ENCODE measurements at regions not wholly inside any gene's neighbourhood (a gene's known extent, or its start where the extent isn't known, plus 50 kb on each side); places are given as distances from the start of the nearest gene placed in this dataset.

GRCh38 chr1:54497338-54497737, 50.7 kb upstream of the ACOT11 start:
- intact Hi-C loops (cut with DNase I) = loop anchor here (10.0 kb wide), 1 partner anchor 423 kb away; no protein-coding TSS in a partner anchor

GRCh38 chr1:54495954-54496353, 52.1 kb upstream of the ACOT11 start:
- intact Hi-C loops (cut with DNase I) = loop anchor here (10.0 kb wide), 1 partner anchor 421 kb away; no protein-coding TSS in a partner anchor

More at GRCh38 chr1:54497338-54497737, 50.7 kb upstream of the ACOT11 start:
- DNase-seq = no peak

GRCh38 chr1:54493608-54494007, 54.4 kb upstream of the ACOT11 start:
- DNase-seq = no peak
- intact Hi-C loops (cut with DNase I) = loop anchor here (5.0 to 10.0 kb wide), 2 partner anchors 371 to 419 kb away; no protein-coding TSS in a partner anchor

More at GRCh38 chr1:54495954-54496353, 52.1 kb upstream of the ACOT11 start:
- no peak for DNase-seq

GRCh38 chr1:54490361-54491248, 57.4 kb upstream of the ACOT11 start:
- intact Hi-C loops (cut with DNase I) = loop anchor here (5.0 to 10.0 kb wide), 2 partner anchors 368 to 416 kb away; no protein-coding TSS in a partner anchor
- peak in 15 of 42 donors; percentile 12 to 54 (median 34) for DNase-seq

- no peak for DNase-seq
- intact Hi-C loops (cut with DNase I) = loop anchor here (5.0 to 10.0 kb wide), 4 partner anchors 175 to 415 kb away; no protein-coding TSS in a partner anchor
Observed at GRCh38 chr1:54489627-54490250, 58.3 kb upstream of the ACOT11 start.

GRCh38 chr1:54488779-54489626, 59.0 kb upstream of the ACOT11 start:
- intact Hi-C loops (cut with DNase I) = loop anchor here (1.0 to 10.0 kb wide), 3 partner anchors 83 to 214 kb away; partner anchors contain the start of gene SSBP3
- DNase-seq = peak; percentile 52 to 92 (median 84)

- DNase-seq = peak; percentile 72 to 94 (median 88)
- intact Hi-C loops (cut with DNase I) = loop anchor here (1.0 to 10.0 kb wide), 3 partner anchors 82 to 213 kb away; partner anchors contain the start of gene SSBP3
Observed at GRCh38 chr1:54488065-54488750, 59.8 kb upstream of the ACOT11 start.

- intact Hi-C loops (cut with DNase I) = loop anchor here (1.0 to 10.0 kb wide), 3 partner anchors 81 to 213 kb away; partner anchors contain the start of gene SSBP3
- DNase-seq = peak in 39 of 42 donors; percentile 12 to 76 (median 53)
Observed at GRCh38 chr1:54487571-54488050, 60.4 kb upstream of the ACOT11 start.

GRCh38 chr1:54486907-54487306, 61.1 kb upstream of the ACOT11 start:
- intact Hi-C loops (cut with DNase I) = loop anchor here (10.0 kb wide), 2 partner anchors 172 to 212 kb away; no protein-coding TSS in a partner anchor
- DNase-seq = peak in 1 of 42 donors; percentile 30

- DNase-seq = no peak
- intact Hi-C loops (cut with DNase I) = loop anchor here (10.0 kb wide), 2 partner anchors 171 to 211 kb away; no protein-coding TSS in a partner anchor
Observed at GRCh38 chr1:54485416-54485815, 62.6 kb upstream of the ACOT11 start.

GRCh38 chr1:54483875-54484437, 64.1 kb upstream of the ACOT11 start:
- intact Hi-C loops (cut with DNase I) = loop anchor here (10.0 kb wide), 2 partner anchors 169 to 209 kb away; no protein-coding TSS in a partner anchor
- DNase-seq = no peak

GRCh38 chr1:54481201-54481884, 66.7 kb upstream of the ACOT11 start:
- intact Hi-C loops (cut with DNase I) = loop anchor here (10.0 kb wide), 2 partner anchors 167 to 207 kb away; no protein-coding TSS in a partner anchor

GRCh38 chr1:54480525-54480848, 67.5 kb upstream of the ACOT11 start:
- DNase-seq = no peak
- intact Hi-C loops (cut with DNase I) = loop anchor here (10.0 kb wide), 2 partner anchors 166 to 206 kb away; no protein-coding TSS in a partner anchor

More at GRCh38 chr1:54481201-54481884, 66.7 kb upstream of the ACOT11 start:
- no peak for DNase-seq

GRCh38 chr1:54479841-54480524, 68.0 kb upstream of the ACOT11 start:
- no peak for DNase-seq
- intact Hi-C loops (cut with DNase I) = loop anchor here (10.0 kb wide), 2 partner anchors 165 to 205 kb away; no protein-coding TSS in a partner anchor

- DNase-seq = no peak
- intact Hi-C loops (cut with DNase I) = no loop called here
Observed at GRCh38 chr1:54479251-54479650, 68.8 kb upstream of the ACOT11 start.

GRCh38 chr1:54477153-54477561, 70.9 kb upstream of the ACOT11 start:
- intact Hi-C loops (cut with DNase I) = no loop called here
- DNase-seq = no peak
